Upper lobe of left lung (tissue), 6 donors: ENCODE measurements at regions not wholly inside any gene's neighbourhood (a gene's known extent, or its start where the extent isn't known, plus 50 kb on each side); places are given as distances from the start of the nearest gene placed in this dataset.
A peak's percentile ranks its signal among the peaks of the same experiment; 100 is the strongest.

Experiments used
- ATAC-seq, 2 donors: fragments of 200-7000 bp; cut with Tn5 transposase; one replicate each; pipeline ENCODE4 v1.9.1; 2022; ENCODE audit warnings: mild to moderate bottlenecking in 2 of 2, moderate library complexity in 2 of 2; ENCODE audit not compliant: low FRiP score in 2 of 2
- DNase-seq, 2 donors: peaks; one replicate each; pipeline ENCODE4 v3.0.0-alpha.2; 2019 to 2020
- H3K27ac ChIP-seq, 4 donors: fragments of 200-600 bp; sonication (generic); one replicate each; pipeline ENCODE4 v1.5.1; 2016 to 2019
- H3K27me3 ChIP-seq, 4 donors: fragments of 200-600 bp; sonication (generic); one replicate each; pipeline ENCODE4 v1.5.1; 2017 to 2019
- H3K36me3 ChIP-seq, 4 donors: fragments of 200-600 bp; sonication (generic); one replicate each; pipeline ENCODE4 v1.5.1; 2016 to 2019
- H3K4me1 ChIP-seq, 4 donors: fragments of 200-600 bp; sonication (generic); one replicate each; pipeline ENCODE4 v1.5.1; 2018 to 2019
- H3K4me3 ChIP-seq, 4 donors: fragments of 200-600 bp; sonication (generic); one replicate each; pipeline ENCODE4 v1.5.1; 2017 to 2019; ENCODE audit warnings: mild to moderate bottlenecking in 2 of 4, moderate library complexity in 1 of 4
- H3K9me3 ChIP-seq, 4 donors: fragments of 200-600 bp; sonication (generic); one replicate each; pipeline ENCODE4 v1.5.1; 2018 to 2019
- EP300 ChIP-seq, 4 donors: sonication (generic); formaldehyde crosslinking; IDR thresholded peaks; one replicate each; pipeline ENCODE4 v1.5.1; 2017; ENCODE audit warnings: antibody characterized with exemption in 4 of 4, control low read depth in 2 of 4
- POLR2A ChIP-seq, 4 donors: fragments of 450-650 bp; IDR thresholded peaks; one replicate each; pipeline ENCODE4 v1.5.1; 2016 to 2017; ENCODE audit warnings: antibody characterized with exemption in 4 of 4, mild to moderate bottlenecking in 2 of 4
- POLR2AphosphoS5 ChIP-seq, 2 donors: sonication (generic); formaldehyde crosslinking; IDR thresholded peaks; one replicate each; pipeline ENCODE4 v1.5.1; 2017; ENCODE audit warnings: antibody characterized with exemption in 2 of 2
- WGBS, 2 donors: methylation state at CpG; one replicate each; pipeline ENCODE4 v1.1.5; 2017 to 2018; 5-methylcytosine and 5-hydroxymethylcytosine counted together
- TF ChIP-seq, protein P1 (sequence below), 6 experiments: fragments of 450-650 bp in 4 of 6; fragments of 200-600 bp in 2 of 6; sonication (generic) in 2 of 6; IDR thresholded peaks; one replicate each; pipeline ENCODE4 v1.5.1; 2016 to 2019; ENCODE audit warnings: antibody characterized with exemption in 6 of 6
- donor health status: DM: no; HTN: no; CAD: no; lungs with moderate emphysema.
- donor health status: DM: no; HTN: yes; CAD: no; lungs with severe emphysema.

DNA sequence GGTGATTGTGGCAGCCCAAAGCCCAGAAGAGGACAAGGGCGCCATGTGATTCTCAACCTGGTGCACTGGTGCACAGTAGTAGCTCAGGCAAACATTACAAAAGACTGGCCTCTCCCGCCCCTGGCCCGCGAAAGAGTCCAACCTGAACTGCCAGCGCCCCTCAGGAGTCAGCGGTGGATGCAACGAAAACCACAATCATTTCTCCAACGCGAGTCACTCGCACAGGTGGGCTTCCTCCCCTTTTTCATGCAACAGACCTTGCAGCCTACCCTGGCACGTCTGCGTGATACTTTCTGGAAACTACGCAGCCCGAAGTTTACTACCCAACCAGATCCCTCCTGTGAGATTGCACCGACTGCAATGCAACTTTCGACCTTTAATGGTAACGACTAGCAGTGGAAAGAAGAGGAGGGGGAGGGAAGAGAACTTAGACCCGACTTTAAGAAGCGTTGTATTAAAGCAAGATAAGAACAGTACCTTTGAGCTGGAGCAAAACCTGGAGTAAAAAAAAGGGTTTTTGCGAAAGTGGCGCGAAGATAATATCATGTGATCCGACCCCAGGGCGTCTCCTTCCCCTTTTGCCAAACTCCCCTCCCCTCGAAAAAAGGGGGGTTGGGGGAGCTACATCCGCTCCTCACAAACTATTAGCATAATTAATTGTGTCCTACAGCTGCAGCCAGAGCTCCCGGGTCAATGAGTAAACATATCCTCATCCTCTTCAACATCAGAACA is 63.3 kb upstream of the CCDC160 start:
- DNase-seq (no peak), ATAC-seq (no peak)
- H3K4me1 ChIP-seq, result peaks cover 0 to 27% (median 5%) of the 10 kb centered on the region in 4 donors
- no peaks in the 10 kb centered on the region for H3K9me3 ChIP-seq
- no peaks in the 10 kb centered on the region for H3K36me3 ChIP-seq
- H3K27me3 ChIP-seq, result no peaks in the 10 kb centered on the region
- 7 to 25% methylated on average over 16 to 27 of the region's 27 CpGs for WGBS, 2 donors
- no peak overlapping the region for H3K27ac ChIP-seq
- peak overlapping the region in 3 of 4 donors; percentile 48 to 65 (median 60) for H3K4me3 ChIP-seq
- TF ChIP-seq, protein P1, sequence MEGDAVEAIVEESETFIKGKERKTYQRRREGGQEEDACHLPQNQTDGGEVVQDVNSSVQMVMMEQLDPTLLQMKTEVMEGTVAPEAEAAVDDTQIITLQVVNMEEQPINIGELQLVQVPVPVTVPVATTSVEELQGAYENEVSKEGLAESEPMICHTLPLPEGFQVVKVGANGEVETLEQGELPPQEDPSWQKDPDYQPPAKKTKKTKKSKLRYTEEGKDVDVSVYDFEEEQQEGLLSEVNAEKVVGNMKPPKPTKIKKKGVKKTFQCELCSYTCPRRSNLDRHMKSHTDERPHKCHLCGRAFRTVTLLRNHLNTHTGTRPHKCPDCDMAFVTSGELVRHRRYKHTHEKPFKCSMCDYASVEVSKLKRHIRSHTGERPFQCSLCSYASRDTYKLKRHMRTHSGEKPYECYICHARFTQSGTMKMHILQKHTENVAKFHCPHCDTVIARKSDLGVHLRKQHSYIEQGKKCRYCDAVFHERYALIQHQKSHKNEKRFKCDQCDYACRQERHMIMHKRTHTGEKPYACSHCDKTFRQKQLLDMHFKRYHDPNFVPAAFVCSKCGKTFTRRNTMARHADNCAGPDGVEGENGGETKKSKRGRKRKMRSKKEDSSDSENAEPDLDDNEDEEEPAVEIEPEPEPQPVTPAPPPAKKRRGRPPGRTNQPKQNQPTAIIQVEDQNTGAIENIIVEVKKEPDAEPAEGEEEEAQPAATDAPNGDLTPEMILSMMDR (IDR thresholded peaks at IDR 0.05), result no peak
- no peak for TF ChIP-seq EP300 (IDR thresholded peaks at IDR 0.05)
- TF ChIP-seq POLR2A (IDR thresholded peaks at IDR 0.05), result no peak
- no peak for TF ChIP-seq POLR2AphosphoS5 (IDR thresholded peaks at IDR 0.05)

DNA sequence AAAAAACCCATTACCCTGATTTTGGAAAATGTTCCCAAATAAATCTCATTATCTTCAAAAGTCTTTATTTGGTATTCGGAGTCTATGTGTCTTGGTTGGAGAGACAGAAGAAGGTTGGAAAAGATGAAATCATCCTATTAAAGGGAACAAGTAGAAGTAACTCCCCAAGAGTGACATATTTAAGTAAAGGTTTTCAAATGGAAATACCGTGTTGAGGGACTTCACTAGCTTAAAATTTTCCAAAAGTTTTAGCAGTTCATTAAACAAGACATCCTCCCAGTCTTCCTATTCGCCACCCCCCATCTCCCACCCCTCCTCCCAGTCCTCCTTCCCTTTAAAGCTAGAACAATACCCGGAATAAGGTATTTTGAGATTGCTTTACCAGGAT is 62.7 kb upstream of the CCDC160 start:
- DNase-seq (no peak), ATAC-seq (no peak)
- no peaks in the 10 kb centered on the region for H3K27me3 ChIP-seq
- H3K4me1 ChIP-seq, result peaks cover 0 to 27% (median 5%) of the 10 kb centered on the region in 4 donors
- H3K27ac ChIP-seq, result no peak overlapping the region
- no peaks in the 10 kb centered on the region for H3K9me3 ChIP-seq
- WGBS, 2 donors, result 37 to 54% methylated on average over 4 of the region's 4 CpGs
- no peaks in the 10 kb centered on the region for H3K36me3 ChIP-seq
- TF ChIP-seq, protein P1 (IDR thresholded peaks at IDR 0.05), result no peak
- no peak for TF ChIP-seq EP300 (IDR thresholded peaks at IDR 0.05)
- no peak for TF ChIP-seq POLR2AphosphoS5 (IDR thresholded peaks at IDR 0.05)
- TF ChIP-seq POLR2A (IDR thresholded peaks at IDR 0.05), result no peak
- no peak overlapping the region for H3K4me3 ChIP-seq

DNA sequence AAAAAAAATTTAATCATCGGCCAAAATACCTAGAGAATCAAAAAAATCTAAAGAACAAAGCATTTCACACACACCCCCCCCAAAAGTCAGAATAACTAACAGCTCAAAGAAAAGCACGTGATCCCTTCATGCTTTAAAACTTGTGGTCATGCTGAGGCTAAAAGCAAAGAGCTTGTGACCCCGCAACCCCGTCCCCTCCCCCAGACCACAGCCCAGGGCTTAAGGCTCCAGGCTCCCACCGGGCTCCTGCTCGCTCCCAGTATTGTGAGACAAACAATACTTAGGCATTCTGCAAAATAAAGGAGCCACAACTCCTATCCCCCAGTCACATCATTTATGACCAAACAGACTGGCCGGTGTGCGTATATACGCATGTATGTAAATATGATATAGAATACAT is 62.1 kb upstream of the CCDC160 start:
- peaks cover 0 to 27% (median 5%) of the 10 kb centered on the region in 4 donors for H3K4me1 ChIP-seq
- H3K36me3 ChIP-seq, result no peaks in the 10 kb centered on the region
- ATAC-seq (no peak), DNase-seq (no peak)
- no peak overlapping the region for H3K4me3 ChIP-seq
- TF ChIP-seq EP300 (IDR thresholded peaks at IDR 0.05) (no peak), POLR2AphosphoS5 (IDR thresholded peaks at IDR 0.05) (no peak), POLR2A (IDR thresholded peaks at IDR 0.05) (no peak)
- TF ChIP-seq, protein P1 (IDR thresholded peaks at IDR 0.05), result no peak
- H3K9me3 ChIP-seq, result no peaks in the 10 kb centered on the region
- H3K27ac ChIP-seq, result no peak overlapping the region
- 75 to 88% methylated on average over 8 to 9 of the region's 9 CpGs for WGBS, 2 donors
- H3K27me3 ChIP-seq, result no peaks in the 10 kb centered on the region

DNA sequence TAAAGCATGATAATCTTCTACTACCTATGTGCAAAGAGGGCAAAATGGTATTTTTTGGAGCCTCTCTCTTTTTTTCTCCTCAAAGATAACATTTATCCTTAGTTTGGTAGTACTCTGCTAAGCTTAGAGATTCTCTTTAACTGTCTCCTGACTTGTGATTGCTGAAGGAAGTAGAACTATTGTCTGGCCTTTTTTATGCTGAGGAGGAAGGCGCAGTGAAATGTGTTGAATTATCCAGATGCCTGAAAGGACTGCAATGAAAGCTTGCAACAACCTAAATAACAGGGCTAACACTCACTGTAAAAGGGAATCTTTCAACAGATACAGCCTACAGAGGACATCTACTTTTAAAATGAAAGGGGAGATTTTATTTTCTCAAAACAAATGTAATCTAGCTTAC is 59.5 kb upstream of the CCDC160 start:
- Histone ChIP-seq H3K27me3 (no peaks in the 10 kb centered on the region), H3K4me1 (peaks cover 0 to 13% (median 5%) of the 10 kb centered on the region in 4 donors), H3K36me3 (no peaks in the 10 kb centered on the region), H3K27ac (no peak overlapping the region), H3K4me3 (no peak overlapping the region), H3K9me3 (no peaks in the 10 kb centered on the region)
- 69 to 89% methylated on average over 1 of the region's 1 CpG for WGBS, 2 donors
- DNase-seq (no peak), ATAC-seq (no peak)
- no peak for TF ChIP-seq EP300 (IDR thresholded peaks at IDR 0.05)
- no peak for TF ChIP-seq POLR2AphosphoS5 (IDR thresholded peaks at IDR 0.05)
- no peak for TF ChIP-seq POLR2A (IDR thresholded peaks at IDR 0.05)
- TF ChIP-seq, protein P1 (IDR thresholded peaks at IDR 0.05), result no peak
